DMS53 treated with DMSO at 0.1 percent for 48 hours (cell line): ENCODE measurements at regions not wholly inside any gene's neighbourhood (a gene's known extent, or its start where the extent isn't known, plus 50 kb on each side); places are given as distances from the start of the nearest gene placed in this dataset.

Experiments
- DNase-seq: peaks from one replicate; lab custom pipeline; 2025; ENCODE audit not compliant: unreplicated experiment; lab: John Stamatoyannopoulos, UW

- DNase-seq, result no peak
Observed at GRCh38 chr2:66794070-66794469, 359.1 kb downstream of the MEIS1 start.

- DNase-seq, result no peak
Observed at GRCh38 chr2:66794551-66794950, 359.6 kb downstream of the MEIS1 start.

GRCh38 chr2:66802877-66803276 is 368.0 kb downstream of the MEIS1 start:
- DNase-seq, result no peak

- no peak for DNase-seq
Observed at GRCh38 chr2:66803726-66804125, 368.8 kb downstream of the MEIS1 start.

- no peak for DNase-seq
Observed at GRCh38 chr2:66805016-66805865, 370.3 kb downstream of the MEIS1 start.

GRCh38 chr2:66805968-66806367 is 371.0 kb downstream of the MEIS1 start:
- DNase-seq, result no peak

- DNase-seq, result no peak
Observed at GRCh38 chr2:66813525-66813924, 378.6 kb downstream of the MEIS1 start.

- no peak for DNase-seq
Observed at GRCh38 chr2:66813976-66814375, 379.1 kb downstream of the MEIS1 start.

GRCh38 chr2:66814916-66815315 is 380.0 kb downstream of the MEIS1 start:
- DNase-seq, result no peak

- DNase-seq, result no peak
Observed at GRCh38 chr2:66815886-66816285, 381.0 kb downstream of the MEIS1 start.

- DNase-seq, result no peak
Observed at GRCh38 chr2:66821168-66821567, 386.2 kb downstream of the MEIS1 start.

- no peak for DNase-seq
Observed at GRCh38 chr2:66822186-66822585, 387.3 kb downstream of the MEIS1 start.

- no peak for DNase-seq
Observed at GRCh38 chr2:66824926-66825325, 390.0 kb downstream of the MEIS1 start.

- no peak for DNase-seq
Observed at GRCh38 chr2:66827851-66828250, 392.9 kb downstream of the MEIS1 start.

GRCh38 chr2:66828876-66829275 is 394.0 kb downstream of the MEIS1 start:
- DNase-seq, result no peak

GRCh38 chr2:66830881-66831280 is 396.0 kb downstream of the MEIS1 start:
- DNase-seq, result no peak

- DNase-seq, result no peak
Observed at GRCh38 chr2:66832646-66833435, 397.9 kb downstream of the MEIS1 start.

- DNase-seq, result no peak
Observed at GRCh38 chr2:66834859-66835258, 399.9 kb downstream of the MEIS1 start.

- no peak for DNase-seq
Observed at GRCh38 chr2:66836851-66837250, 401.9 kb downstream of the MEIS1 start.

- no peak for DNase-seq
Observed at GRCh38 chr2:66839551-66840320, 404.8 kb downstream of the MEIS1 start.

GRCh38 chr2:66840321-66841002 is 405.5 kb downstream of the MEIS1 start:
- no peak for DNase-seq
